MCF 10A (cell line): ENCODE measurements at regions not wholly inside any gene's neighbourhood (a gene's known extent, or its start where the extent isn't known, plus 50 kb on each side); places are given as distances from the start of the nearest gene placed in this dataset.

Source experiments
- BruUV-seq: library from RNA; stranded (reverse); fragments of 400-500 nt; replicated peaks from 2 replicates; lab custom pipeline; 2021; lab: Mats Ljungman, UMichigan
- CTCF ChIA-PET: fragments of 300-600 bp; sonication (Branson Sonifier 250); formaldehyde crosslinking; extraction: SDS; loops from one replicate; lab custom pipeline; 2021; ENCODE audit warnings: antibody characterized with exemption, inconsistent platforms; lab: Yijun Ruan, JAX
- POLR2A ChIA-PET: fragments of 300-600, 350-650 bp; sonication (Branson Sonifier 250); formaldehyde crosslinking; extraction: SDS; loops from one replicate; lab custom pipeline; 2020; ENCODE audit warnings: antibody characterized with exemption, inconsistent platforms; lab: Yijun Ruan, JAX
- DNase-seq: peaks from one replicate; pipeline ENCODE4 v3.0.0-alpha.2; 2018; ENCODE audit not compliant: unreplicated experiment
- H3K27ac Mint-ChIP-seq: one replicate; pipeline ENCODE4 v1.8.0; 2022; ENCODE audit warnings: mild to moderate bottlenecking, low read depth, mixed read lengths; ENCODE audit not compliant: unreplicated experiment
- H3K27me3 Mint-ChIP-seq: one replicate; pipeline ENCODE4 v1.8.0; 2022; ENCODE audit warnings: mixed read lengths; ENCODE audit not compliant: insufficient read depth, unreplicated experiment
- H3K36me3 Mint-ChIP-seq: one replicate; pipeline ENCODE4 v1.8.0; 2022; ENCODE audit warnings: mild to moderate bottlenecking, moderate library complexity, mixed read lengths; ENCODE audit not compliant: insufficient read depth, unreplicated experiment
- H3K4me1 Mint-ChIP-seq: one replicate; pipeline ENCODE4 v1.8.0; 2022; ENCODE audit warnings: mixed read lengths; ENCODE audit not compliant: insufficient read depth, unreplicated experiment
- H3K4me3 Mint-ChIP-seq: one replicate; pipeline ENCODE4 v1.8.0; 2022; ENCODE audit warnings: mild to moderate bottlenecking, moderate library complexity, mixed read lengths; ENCODE audit not compliant: unreplicated experiment
- H3K9me3 Mint-ChIP-seq: one replicate; pipeline ENCODE4 v1.8.0; 2022; ENCODE audit warnings: mixed read lengths; ENCODE audit not compliant: unreplicated experiment
- intact Hi-C: fragments of 100-400 bp; cut with micrococcal nuclease; formaldehyde crosslinking; loops from 2 replicates; pipeline ENCODE4 v1.14.1; 2022
- TF ChIP-seq, protein P1 (sequence below): fragments of 200-600 bp; IDR thresholded peaks from one replicate; pipeline ENCODE4 v1.8.0; 2022; ENCODE audit warnings: antibody characterized with exemption, mild to moderate bottlenecking; ENCODE audit not compliant: unreplicated experiment

DNA sequence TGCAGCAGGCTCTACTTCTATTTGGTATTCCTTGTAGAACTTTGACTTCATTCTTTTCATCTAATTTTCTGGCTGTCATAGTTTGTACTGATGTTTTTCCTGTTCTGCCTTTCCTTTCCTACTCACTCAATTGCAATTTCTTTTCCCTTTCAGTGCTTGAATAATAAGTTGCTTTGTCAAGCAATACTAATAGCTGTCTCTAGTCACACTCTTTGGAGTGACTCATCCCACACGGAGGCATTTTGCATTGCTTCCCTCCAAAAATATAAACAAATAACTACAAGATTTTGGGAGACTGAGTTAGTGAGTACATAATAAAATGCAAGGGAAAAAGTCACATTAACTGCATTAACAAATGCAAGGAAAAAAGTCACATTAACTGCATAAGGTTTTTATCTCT is 465.9 kb downstream of the CDH9 start:
- Mint-ChIP-seq H3K9me3 (no peaks in the 10 kb centered on the region), H3K36me3 (no peaks in the 10 kb centered on the region), H3K4me3 (no peak overlapping the region), H3K27ac (no peak overlapping the region), H3K4me1 (peaks cover 14% of the 10 kb centered on the region), H3K27me3 (no peaks in the 10 kb centered on the region)
- ChIA-PET CTCF (interaction anchor here (0.7 kb wide), 1 partner anchor 11 kb away, joined by 3 read pairs; no protein-coding TSS in a partner anchor), POLR2A (no interaction called here)
- TF ChIP-seq, protein P1, sequence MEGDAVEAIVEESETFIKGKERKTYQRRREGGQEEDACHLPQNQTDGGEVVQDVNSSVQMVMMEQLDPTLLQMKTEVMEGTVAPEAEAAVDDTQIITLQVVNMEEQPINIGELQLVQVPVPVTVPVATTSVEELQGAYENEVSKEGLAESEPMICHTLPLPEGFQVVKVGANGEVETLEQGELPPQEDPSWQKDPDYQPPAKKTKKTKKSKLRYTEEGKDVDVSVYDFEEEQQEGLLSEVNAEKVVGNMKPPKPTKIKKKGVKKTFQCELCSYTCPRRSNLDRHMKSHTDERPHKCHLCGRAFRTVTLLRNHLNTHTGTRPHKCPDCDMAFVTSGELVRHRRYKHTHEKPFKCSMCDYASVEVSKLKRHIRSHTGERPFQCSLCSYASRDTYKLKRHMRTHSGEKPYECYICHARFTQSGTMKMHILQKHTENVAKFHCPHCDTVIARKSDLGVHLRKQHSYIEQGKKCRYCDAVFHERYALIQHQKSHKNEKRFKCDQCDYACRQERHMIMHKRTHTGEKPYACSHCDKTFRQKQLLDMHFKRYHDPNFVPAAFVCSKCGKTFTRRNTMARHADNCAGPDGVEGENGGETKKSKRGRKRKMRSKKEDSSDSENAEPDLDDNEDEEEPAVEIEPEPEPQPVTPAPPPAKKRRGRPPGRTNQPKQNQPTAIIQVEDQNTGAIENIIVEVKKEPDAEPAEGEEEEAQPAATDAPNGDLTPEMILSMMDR, result no peak
- intact Hi-C loops, result no loop called here
- no TSS peak for BruUV-seq
- peak; percentile 21 for DNase-seq

DNA sequence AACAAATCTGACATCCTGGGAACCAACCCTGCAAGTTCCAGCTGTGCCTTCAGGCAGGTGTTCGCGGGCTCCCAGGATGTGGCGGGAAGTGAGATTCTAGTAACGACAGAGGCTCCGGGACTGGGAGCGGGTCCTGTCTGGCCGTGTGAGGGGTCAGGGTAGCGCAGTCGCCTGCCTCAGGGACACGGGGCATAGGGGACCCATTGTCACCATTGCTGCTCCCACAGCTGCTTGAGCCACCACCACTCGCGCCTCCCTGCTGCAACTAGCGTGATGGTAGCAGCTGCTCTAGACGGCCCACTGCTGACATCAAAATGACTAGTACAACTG is 468.5 kb downstream of the CDH9 start:
- no peaks in the 10 kb centered on the region for H3K27me3 Mint-ChIP-seq
- no peak for DNase-seq
- no peaks in the 10 kb centered on the region for H3K36me3 Mint-ChIP-seq
- ChIA-PET CTCF (no interaction called here), POLR2A (no interaction called here)
- H3K4me1 Mint-ChIP-seq, result peaks cover 14% of the 10 kb centered on the region
- H3K9me3 Mint-ChIP-seq, result no peaks in the 10 kb centered on the region
- TF ChIP-seq, protein P1, result no peak
- no TSS peak for BruUV-seq
- H3K4me3 Mint-ChIP-seq, result no peak overlapping the region
- no peak overlapping the region for H3K27ac Mint-ChIP-seq
- intact Hi-C loops, result no loop called here

DNA sequence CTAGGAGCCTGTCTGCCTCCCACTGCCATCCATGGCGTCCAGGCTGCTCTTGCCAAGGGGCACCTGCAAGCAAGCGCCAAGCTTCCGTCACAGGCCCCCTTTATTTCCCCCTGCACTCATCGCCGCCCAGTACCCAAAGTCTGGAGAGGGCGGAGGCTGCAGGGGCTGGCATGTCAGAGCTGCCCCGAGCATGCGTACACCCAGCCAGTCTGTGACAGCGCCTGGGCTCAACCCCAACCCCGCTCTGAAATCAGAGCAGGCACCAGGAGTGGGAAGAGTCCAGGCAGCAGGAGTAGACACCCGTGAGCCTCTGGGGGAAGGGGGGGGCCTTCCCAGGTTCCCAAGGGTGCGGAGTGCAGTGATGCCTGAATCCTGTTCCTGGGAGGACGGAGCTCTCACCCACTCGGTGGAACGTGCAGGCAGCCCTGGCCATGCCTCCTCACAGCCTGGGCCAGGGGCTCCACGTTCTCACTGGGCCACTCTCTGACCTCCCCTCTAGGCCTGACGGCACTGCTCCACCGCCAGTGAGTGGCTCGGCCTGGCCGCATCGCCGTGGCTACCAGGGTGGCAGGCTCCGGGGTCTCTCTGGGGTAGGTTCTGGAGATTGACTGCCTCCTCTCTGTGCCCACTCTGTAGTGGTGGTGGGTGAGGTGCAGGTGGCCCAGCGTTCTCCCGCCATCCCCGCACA is 469.0 kb downstream of the CDH9 start:
- H3K27ac Mint-ChIP-seq, result no peak overlapping the region
- ChIA-PET POLR2A (interaction anchor here (1.5 kb wide), 1 partner anchor 12 kb away, joined by 5 read pairs; no protein-coding TSS in a partner anchor), CTCF (interaction anchor here (0.6 kb wide), 1 partner anchor 1510 kb away, joined by 3 read pairs; no protein-coding TSS in a partner anchor)
- no peaks in the 10 kb centered on the region for H3K9me3 Mint-ChIP-seq
- no peaks in the 10 kb centered on the region for H3K36me3 Mint-ChIP-seq
- H3K27me3 Mint-ChIP-seq, result no peaks in the 10 kb centered on the region
- intact Hi-C loops, result no loop called here
- DNase-seq, result no peak
- TF ChIP-seq, protein P1, result no peak
- no TSS peak for BruUV-seq
- no peak overlapping the region for H3K4me3 Mint-ChIP-seq
- H3K4me1 Mint-ChIP-seq, result peaks cover 14% of the 10 kb centered on the region

DNA sequence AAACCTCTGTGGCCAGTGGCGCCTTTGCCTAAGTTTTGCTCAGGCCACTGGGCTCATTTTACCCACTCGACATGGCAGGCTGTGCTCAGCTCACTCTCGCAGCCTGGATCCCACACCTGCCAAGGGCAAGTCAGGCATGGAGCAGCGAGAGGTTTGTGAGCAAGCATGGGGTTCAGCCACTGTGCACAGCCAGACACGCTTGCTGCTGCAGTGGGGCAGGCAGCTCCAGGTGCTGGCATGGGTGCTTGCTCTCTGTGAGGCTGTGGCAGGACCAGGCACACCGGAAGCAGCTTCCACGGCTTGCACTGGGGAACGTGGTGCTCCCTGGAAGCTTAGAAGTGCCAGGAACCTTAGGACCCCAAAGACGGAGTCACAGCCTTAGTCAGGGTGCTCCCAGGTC is 470.1 kb downstream of the CDH9 start:
- H3K27ac Mint-ChIP-seq, result no peak overlapping the region

More for the DNA sequence above, 470.1 kb downstream of the CDH9 start:
- CTCF ChIA-PET, result interaction anchor here (0.7 to 1.1 kb wide), 2 partner anchors 14 to 27 kb away, joined by 3 read pairs; no protein-coding TSS in a partner anchor
- Mint-ChIP-seq H3K27me3 (no peaks in the 10 kb centered on the region), H3K4me1 (peaks cover 14% of the 10 kb centered on the region), H3K9me3 (no peaks in the 10 kb centered on the region), H3K4me3 (no peak overlapping the region), H3K36me3 (no peaks in the 10 kb centered on the region)
- no TSS peak for BruUV-seq
- POLR2A ChIA-PET, result interaction anchor here (1.5 kb wide), 1 partner anchor 13 kb away, joined by 5 read pairs; no protein-coding TSS in a partner anchor
- DNase-seq, result no peak
- intact Hi-C loops, result no loop called here
- TF ChIP-seq, protein P1, result no peak
